ENCODE measurements at regions not wholly inside any gene's neighbourhood (a gene's known extent, or its start where the extent isn't known, plus 50 kb on each side); places are given as distances from the start of the nearest gene placed in this dataset.

- TF ChIP-seq ZFP36 (IDR thresholded peaks at IDR 0.05; ENCODE audit: borderline replicate concordance, partially characterized antibody) (no peak), POLR2A (IDR thresholded peaks at IDR 0.05; ENCODE audit: low read length) (no peak), CBX2 (IDR thresholded peaks at IDR 0.05; ENCODE audit: borderline replicate concordance, low read depth) (no peak), JUN (IDR thresholded peaks at IDR 0.05) (no peak), KDM1A (IDR thresholded peaks at IDR 0.05; ENCODE audit: low read depth) (no peak), CTCF (IDR thresholded peaks at IDR 0.05) (no peak), POLR2AphosphoS2 (conservative IDR thresholded peaks at IDR 0.05; ENCODE audit: low read length) (no peak), TP53 (CRISPR knock-in tag; IDR thresholded peaks at IDR 0.05) (no peak), ELK1 (IDR thresholded peaks at IDR 0.05; ENCODE audit: low read depth, low read length) (no peak), NR3C1 (IDR thresholded peaks at IDR 0.05) (no peak), TFCP2L1 (CRISPR knock-in tag; IDR thresholded peaks at IDR 0.05) (no peak), JUNB (IDR thresholded peaks at IDR 0.05) (no peak)
- TF ChIP-seq, protein P1, sequence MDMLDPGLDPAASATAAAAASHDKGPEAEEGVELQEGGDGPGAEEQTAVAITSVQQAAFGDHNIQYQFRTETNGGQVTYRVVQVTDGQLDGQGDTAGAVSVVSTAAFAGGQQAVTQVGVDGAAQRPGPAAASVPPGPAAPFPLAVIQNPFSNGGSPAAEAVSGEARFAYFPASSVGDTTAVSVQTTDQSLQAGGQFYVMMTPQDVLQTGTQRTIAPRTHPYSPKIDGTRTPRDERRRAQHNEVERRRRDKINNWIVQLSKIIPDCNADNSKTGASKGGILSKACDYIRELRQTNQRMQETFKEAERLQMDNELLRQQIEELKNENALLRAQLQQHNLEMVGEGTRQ (IDR thresholded peaks at IDR 0.05): no peak
Measured at GRCh38 chr21:23780326-23780725, 1827.0 kb downstream of the MRPL39 start.

Measured in A549 (cell line).